H1 (cell line): ENCODE measurements at regions not wholly inside any gene's neighbourhood (a gene's known extent, or its start where the extent isn't known, plus 50 kb on each side); places are given as distances from the start of the nearest gene placed in this dataset.

ENCODE experiments used
- CEBPB ChIP-seq: IDR thresholded peaks from 2 replicates; pipeline ENCODE4 v1.6.1; 2012; ENCODE audit warnings: low read depth, low read length
- CREB1 ChIP-seq: IDR thresholded peaks from 2 replicates; pipeline ENCODE4 v1.6.1; 2012; ENCODE audit warnings: inconsistent platforms
- CTCF ChIP-seq, 3 experiments: IDR thresholded peaks; 1 replicate in 2 of 3; 2 replicates in 1 of 3; pipeline versions ENCODE4 v1.5.1 to v1.6.1; 2011; ENCODE audit warnings: low read length in 3 of 3, mild to moderate bottlenecking in 3 of 3, inconsistent platforms in 2 of 3, low read depth in 1 of 3, moderate library complexity in 1 of 3; ENCODE audit not compliant: insufficient read depth in 1 of 3; ENCODE audit errors: control extremely low read depth in 1 of 3
- EZH2 ChIP-seq: fragments of 200-600 bp; sonication (generic); IDR thresholded peaks from 2 replicates; pipeline ENCODE4 v1.7.1; 2012; ENCODE audit warnings: low read depth, mild to moderate bottlenecking, moderate library complexity, low read length, inconsistent platforms; ENCODE audit not compliant: severe bottlenecking
- HDAC2 ChIP-seq, 2 experiments: fragments of 300-600 bp in 1 of 2; sonication (generic) in 1 of 2; IDR thresholded peaks; 2 replicates each; pipeline ENCODE4 v1.6.1; 2011 to 2012; ENCODE audit warnings: low read depth in 2 of 2, low read length in 2 of 2, mild to moderate bottlenecking in 2 of 2, moderate library complexity in 2 of 2, borderline replicate concordance in 1 of 2, inconsistent platforms in 1 of 2
- KDM1A ChIP-seq: fragments of 200-600, 300-600 bp; sonication (generic); IDR thresholded peaks from 2 replicates; pipeline ENCODE4 v1.7.1; 2016; ENCODE audit warnings: mild to moderate bottlenecking, low read length, borderline replicate concordance
- POLR2A ChIP-seq, 2 experiments: IDR thresholded peaks; 1 replicate in 1 of 2; 2 replicates in 1 of 2; pipeline ENCODE4 v1.6.1; 2011; ENCODE audit warnings: low read depth in 2 of 2, low read length in 2 of 2, mild to moderate bottlenecking in 2 of 2; ENCODE audit errors: control extremely low read depth in 1 of 2
- POLR2AphosphoS5 ChIP-seq: IDR thresholded peaks from 2 replicates; pipeline ENCODE4 v1.6.1; 2011; ENCODE audit warnings: low read depth, low read length
- USF2 ChIP-seq: IDR thresholded peaks from 2 replicates; pipeline ENCODE4 v1.6.1; 2011; ENCODE audit warnings: low read length, improper control_type of control experiment

GRCh38 chr3:87498358-87499080 is 222.1 kb upstream of the POU1F1 start:
- TF ChIP-seq CTCF (IDR thresholded peaks at IDR 0.05; ENCODE audit: control extremely low read depth in 1 of 3, insufficient read depth in 1 of 3, low read depth in 1 of 3, low read length in 3 of 3), result no peak
- no peak for TF ChIP-seq CREB1
- no peak for TF ChIP-seq USF2
- TF ChIP-seq EZH2, result no peak
- TF ChIP-seq POLR2AphosphoS5, result no peak
- TF ChIP-seq HDAC2 (IDR thresholded peaks at IDR 0.05; ENCODE audit: borderline replicate concordance in 1 of 2, low read depth in 2 of 2, low read length in 2 of 2), result no peak
- TF ChIP-seq CEBPB, result no peak
- no peak for TF ChIP-seq KDM1A
- no peak for TF ChIP-seq POLR2A (IDR thresholded peaks at IDR 0.05; ENCODE audit: control extremely low read depth in 1 of 2, low read depth in 2 of 2, low read length in 2 of 2)
